Neutrophil (primary cell): ENCODE measurements at regions not wholly inside any gene's neighbourhood (a gene's known extent, or its start where the extent isn't known, plus 50 kb on each side); places are given as distances from the start of the nearest gene placed in this dataset.

Experiments used
- H3K27ac ChIP-seq: fragments of 200-600 bp; sonication (generic); 2 replicates; pipeline ENCODE4 v1.5.1; 2016; ENCODE audit warnings: mild to moderate bottlenecking, moderate library complexity
- H3K27me3 ChIP-seq: fragments of 200-600 bp; sonication (generic); 2 replicates; pipeline ENCODE4 v1.6.0; 2016; ENCODE audit warnings: mild to moderate bottlenecking
- H3K36me3 ChIP-seq: fragments of 200-600 bp; sonication (generic); 2 replicates; pipeline ENCODE4 v1.5.1; 2017
- H3K4me1 ChIP-seq, 2 experiments: fragments of 200-600 bp in 1 of 2; sonication (generic) in 1 of 2; 1 replicate in 1 of 2; 2 replicates in 1 of 2; pipeline versions ENCODE4 v1.5.1 to v1.6.1; 2013 to 2016; ENCODE audit warnings: low read depth in 1 of 2, low read length in 1 of 2, mild to moderate bottlenecking in 1 of 2, moderate library complexity in 1 of 2; ENCODE audit not compliant: control insufficient read depth in 1 of 2, insufficient read depth in 1 of 2
- H3K4me3 ChIP-seq, 2 experiments: fragments of 200-600 bp in 1 of 2; sonication (generic) in 1 of 2; 1 replicate in 1 of 2; 2 replicates in 1 of 2; pipeline ENCODE4 v1.5.1; 2013 to 2016; ENCODE audit warnings: low read depth in 1 of 2, low read length in 1 of 2, mild to moderate bottlenecking in 1 of 2, moderate library complexity in 1 of 2
- H3K9me3 ChIP-seq: fragments of 200-600 bp; sonication (generic); 2 replicates; pipeline ENCODE4 v1.5.1; 2016
- CTCF ChIP-seq: fragments of 200-600 bp; sonication (generic); IDR thresholded peaks from 2 replicates; pipeline ENCODE4 v1.5.1; 2016; ENCODE audit warnings: antibody characterized with exemption

- TF ChIP-seq CTCF: no peak
- no peak overlapping the region for H3K4me3 ChIP-seq
- no peak overlapping the region for H3K27ac ChIP-seq
- no peaks in the 10 kb centered on the region for H3K9me3 ChIP-seq
- no peaks in the 10 kb centered on the region for H3K27me3 ChIP-seq
- H3K4me1 ChIP-seq: no peaks in the 10 kb centered on the region
- H3K36me3 ChIP-seq: no peaks in the 10 kb centered on the region
Observed at GRCh38 chr2:220247588-220248350, 620.3 kb downstream of the SLC4A3 start.

GRCh38 chr2:220259662-220260061 is 632.2 kb downstream of the SLC4A3 start:
- H3K4me1 ChIP-seq: no peaks in the 10 kb centered on the region
- H3K4me3 ChIP-seq: no peak overlapping the region
- H3K27ac ChIP-seq: no peak overlapping the region
- H3K27me3 ChIP-seq: no peaks in the 10 kb centered on the region
- no peaks in the 10 kb centered on the region for H3K9me3 ChIP-seq
- no peaks in the 10 kb centered on the region for H3K36me3 ChIP-seq
- TF ChIP-seq CTCF: no peak

GRCh38 chr2:220263300-220263699 is 635.9 kb downstream of the SLC4A3 start:
- TF ChIP-seq CTCF: no peak
- Histone ChIP-seq H3K4me3 (no peak overlapping the region), H3K27ac (no peak overlapping the region)

GRCh38 chr2:220269367-220269766 is 641.9 kb downstream of the SLC4A3 start:
- TF ChIP-seq CTCF: no peak
- Histone ChIP-seq H3K27me3 (no peaks in the 10 kb centered on the region), H3K4me1 (no peaks in the 10 kb centered on the region), H3K4me3 (no peak overlapping the region), H3K27ac (no peak overlapping the region), H3K36me3 (no peaks in the 10 kb centered on the region), H3K9me3 (no peaks in the 10 kb centered on the region)

More at GRCh38 chr2:220263300-220263699, 635.9 kb downstream of the SLC4A3 start:
- Histone ChIP-seq H3K27me3 (no peaks in the 10 kb centered on the region), H3K36me3 (no peaks in the 10 kb centered on the region), H3K9me3 (no peaks in the 10 kb centered on the region), H3K4me1 (no peaks in the 10 kb centered on the region)

- no peak overlapping the region for H3K4me3 ChIP-seq
Observed at GRCh38 chr2:220270481-220271070, 643.1 kb downstream of the SLC4A3 start.

More at GRCh38 chr2:220270481-220271070, 643.1 kb downstream of the SLC4A3 start:
- no peaks in the 10 kb centered on the region for H3K9me3 ChIP-seq
- no peaks in the 10 kb centered on the region for H3K27me3 ChIP-seq
- TF ChIP-seq CTCF: no peak
- no peak overlapping the region for H3K27ac ChIP-seq
- H3K36me3 ChIP-seq: no peaks in the 10 kb centered on the region
- H3K4me1 ChIP-seq: no peaks in the 10 kb centered on the region
